B cell (primary cell): ENCODE measurements at regions not wholly inside any gene's neighbourhood (a gene's known extent, or its start where the extent isn't known, plus 50 kb on each side); places are given as distances from the start of the nearest gene placed in this dataset.

Experiments
- ATAC-seq: fragments of 200-7000 bp; cut with Tn5 transposase; one replicate; pipeline ENCODE4 v1.10.0; 2021; ENCODE audit warnings: low read depth, mild to moderate bottlenecking, moderate number of reproducible peaks, moderate library complexity
- CTCF ChIA-PET: fragments of 350-600 bp; sonication (Branson Sonifier 250); formaldehyde crosslinking; loops from one replicate; lab custom pipeline; 2021; ENCODE audit warnings: antibody characterized with exemption, inconsistent platforms; lab: Charles Lee
- POLR2A ChIA-PET: fragments of 350-600 bp; sonication (Branson Sonifier 250); formaldehyde crosslinking; loops from one replicate; lab custom pipeline; 2021; ENCODE audit warnings: antibody characterized with exemption; lab: Charles Lee
- DNase-seq: peaks from one replicate; pipeline ENCODE4 v3.0.0; 2013
- H2AFZ ChIP-seq: 2 replicates; pipeline ENCODE4 v1.6.1; 2012; ENCODE audit warnings: mild to moderate bottlenecking, low read depth, low read length; ENCODE audit not compliant: insufficient read depth, poor library complexity, severe bottlenecking
- H3K27ac ChIP-seq, 2 donors: 1 replicate in 1 of 2; 2 replicates in 1 of 2; pipeline ENCODE4 v1.5.1; 2012 to 2013; ENCODE audit warnings: low read length in 2 of 2, mild to moderate bottlenecking in 2 of 2, moderate library complexity in 1 of 2
- H3K27me3 ChIP-seq, 4 experiments: fragments of 200-600 bp in 1 of 4; sonication (generic) in 1 of 4; replicated peaks in 1 of 4; 1 replicate in 2 of 4; 2 replicates in 2 of 4; pipeline versions ENCODE4 v1.6.1 to v1.7.0; 2013 to 2016; ENCODE audit warnings: low read length in 3 of 4, mild to moderate bottlenecking in 2 of 4, mixed read lengths in 1 of 4, moderate library complexity in 1 of 4; ENCODE audit not compliant: insufficient read depth in 4 of 4, control insufficient read depth in 3 of 4; ENCODE audit errors: control extremely low read depth in 1 of 4
- H3K36me3 ChIP-seq, 2 experiments: replicated peaks in 1 of 2; 1 replicate in 1 of 2; 2 replicates in 1 of 2; pipeline versions ENCODE4 v1.6.1 to v1.7.1; 2013; ENCODE audit warnings: low read length in 1 of 2; ENCODE audit not compliant: insufficient read depth in 2 of 2, control insufficient read depth in 1 of 2; ENCODE audit errors: control extremely low read depth in 1 of 2, extremely low read depth in 1 of 2
- H3K4me1 ChIP-seq, 2 donors: fragments of 200-600 bp in 1 of 2; sonication (generic) in 1 of 2; 1 replicate in 1 of 2; 2 replicates in 1 of 2; pipeline versions ENCODE4 v1.5.1 to v1.6.1; 2013 to 2017; ENCODE audit warnings: low read length in 2 of 2; ENCODE audit not compliant: control insufficient read depth in 2 of 2, insufficient read depth in 2 of 2
- H3K4me2 ChIP-seq: replicated peaks from 2 replicates; pipeline ENCODE3; 2012; ENCODE audit warnings: mild to moderate bottlenecking, low read depth, low read length; ENCODE audit not compliant: poor library complexity, severe bottlenecking
- H3K4me3 ChIP-seq, 5 experiments: fragments of 200-600 bp in 1 of 5; sonication (generic) in 1 of 5; 1 replicate in 3 of 5; 2 replicates in 2 of 5; pipeline versions ENCODE4 v1.5.1 to v1.7.0; 2011 to 2016; ENCODE audit warnings: low read length in 4 of 5, mild to moderate bottlenecking in 4 of 5, low read depth in 2 of 5, control low read depth in 1 of 5, moderate library complexity in 1 of 5; ENCODE audit not compliant: insufficient read depth in 1 of 5; ENCODE audit errors: control extremely low read depth in 1 of 5, extremely low read depth in 1 of 5
- H3K79me2 ChIP-seq: fragments of 200-600 bp; sonication (generic); one replicate; pipeline ENCODE4 v1.6.0; 2016; ENCODE audit warnings: low read length; ENCODE audit not compliant: control insufficient read depth, insufficient read depth
- H3K9ac ChIP-seq: fragments of 200-600 bp; sonication (generic); 2 replicates; pipeline ENCODE4 v1.6.1; 2017; ENCODE audit warnings: mild to moderate bottlenecking, low read length, moderate library complexity
- H3K9me3 ChIP-seq, 3 donors: one replicate each; pipeline versions ENCODE4 v1.6.1 to v1.7.1; 2013; ENCODE audit warnings: low read length in 2 of 3; ENCODE audit not compliant: control insufficient read depth in 2 of 3, insufficient read depth in 1 of 3; ENCODE audit errors: control extremely low read depth in 1 of 3
- H4K20me1 ChIP-seq: 2 replicates; pipeline ENCODE4 v1.6.0; 2012; ENCODE audit warnings: mild to moderate bottlenecking, low read length; ENCODE audit not compliant: insufficient read depth, control insufficient read depth, poor library complexity, severe bottlenecking
- H3K27ac Mint-ChIP-seq: one replicate; pipeline ENCODE4 v1.8.0; 2021; ENCODE audit warnings: mixed read lengths
- H3K27me3 Mint-ChIP-seq: one replicate; pipeline ENCODE4 v1.8.0; 2021; ENCODE audit warnings: mixed read lengths
- H3K4me1 Mint-ChIP-seq: one replicate; pipeline ENCODE4 v1.8.0; 2021; ENCODE audit warnings: mixed read lengths
- H3K4me3 Mint-ChIP-seq: one replicate; pipeline ENCODE4 v1.8.0; 2021; ENCODE audit warnings: mixed read lengths
- H3K9me3 Mint-ChIP-seq: one replicate; pipeline ENCODE4 v1.8.0; 2022; ENCODE audit warnings: mixed read lengths; ENCODE audit not compliant: insufficient read depth
- CTCF ChIP-seq: fragments of 200-600 bp; IDR thresholded peaks from one replicate; pipeline ENCODE4 v1.8.0; 2022; ENCODE audit warnings: antibody characterized with exemption, mild to moderate bottlenecking
- EZH2 ChIP-seq: IDR thresholded peaks from 2 replicates; pipeline ENCODE4 v1.6.1; 2012; ENCODE audit warnings: borderline replicate concordance, low read depth, mild to moderate bottlenecking, moderate library complexity, low read length; ENCODE audit not compliant: insufficient read depth, poor library complexity, severe bottlenecking
- WGBS: methylation state at CpG from one replicate; pipeline ENCODE4 v1.1.5; 2013; ENCODE audit warnings: missing lambda C conversion rate; ENCODE audit not compliant: insufficient coverage; 5-methylcytosine and 5-hydroxymethylcytosine counted together
- intact Hi-C: fragments of 100-400 bp; cut with micrococcal nuclease; formaldehyde crosslinking; loops from one replicate; pipeline ENCODE4 v1.10.0; 2022

- POLR2A ChIA-PET = no interaction called here
Observed at GRCh38 chr5:133888625-133888991, 79.8 kb downstream of the C5orf15 start.

GRCh38 chr5:133885566-133885965 lies 82.9 kb downstream of the C5orf15 start:
- Histone ChIP-seq H3K4me1 (peaks cover 12 to 17% of the 10 kb centered on the region in 2 donors), H3K4me2 (no peak overlapping the region), H3K9ac (no peak overlapping the region), H3K27ac (no peak overlapping the region), H3K4me3 (no peak overlapping the region), H4K20me1 (no peaks in the 10 kb centered on the region), H3K27me3 (no peaks in the 10 kb centered on the region), H3K79me2 (no peaks in the 10 kb centered on the region), H2AFZ (no peak overlapping the region), H3K36me3 (no peaks in the 10 kb centered on the region), H3K9me3 (peaks cover 0 to 8% (median 0%) of the 10 kb centered on the region in 3 donors)
- no peak for TF ChIP-seq CTCF
- TF ChIP-seq EZH2 = no peak
- DNase-seq (no peak), ATAC-seq (no peak)
- intact Hi-C loops = no loop called here
- Mint-ChIP-seq H3K9me3 (no peaks in the 10 kb centered on the region), H3K27ac (no peak overlapping the region), H3K4me3 (no peak overlapping the region), H3K4me1 (peaks cover 21% of the 10 kb centered on the region), H3K27me3 (no peaks in the 10 kb centered on the region)
- ChIA-PET POLR2A (no interaction called here), CTCF (interaction anchor here (0.8 to 1.2 kb wide), 2 partner anchors 10 to 59 kb away, joined by 3 to 4 read pairs; no protein-coding TSS in a partner anchor)
- 21% methylated on average over 6 of the region's 6 CpGs for WGBS

More at GRCh38 chr5:133888625-133888991, 79.8 kb downstream of the C5orf15 start:
- Histone ChIP-seq H3K27ac (no peak overlapping the region), H2AFZ (no peak overlapping the region), H3K36me3 (no peaks in the 10 kb centered on the region), H3K9ac (no peak overlapping the region), H4K20me1 (no peaks in the 10 kb centered on the region), H3K27me3 (no peaks in the 10 kb centered on the region), H3K4me2 (no peak overlapping the region), H3K4me3 (no peak overlapping the region), H3K4me1 (peaks cover 15 to 19% of the 10 kb centered on the region in 2 donors), H3K79me2 (no peaks in the 10 kb centered on the region), H3K9me3 (peaks cover 0 to 8% (median 0%) of the 10 kb centered on the region in 3 donors)
- CTCF ChIA-PET = interaction anchor here (1.2 kb wide), 1 partner anchor 91 kb away, joined by 3 read pairs; no protein-coding TSS in a partner anchor
- Mint-ChIP-seq H3K4me3 (no peak overlapping the region), H3K4me1 (peaks cover 17% of the 10 kb centered on the region), H3K9me3 (no peaks in the 10 kb centered on the region), H3K27me3 (no peaks in the 10 kb centered on the region), H3K27ac (no peak overlapping the region)
- no peak for TF ChIP-seq EZH2
- TF ChIP-seq CTCF = no peak
- intact Hi-C loops = no loop called here
- no peak for DNase-seq
- WGBS = 87% methylated on average over 3 of the region's 3 CpGs
- no peak for ATAC-seq
